Epithelial cell of esophagus (primary cell): ENCODE measurements at regions not wholly inside any gene's neighbourhood (a gene's known extent, or its start where the extent isn't known, plus 50 kb on each side); places are given as distances from the start of the nearest gene placed in this dataset.
"Not testable (repeated sequence)": the region's sequence is repeated elsewhere in the genome, so short reads cannot be mapped to it uniquely, and the experiment has no call there.

Experiments
- DNase-seq: peaks from one replicate; pipeline ENCODE4 v3.0.0; 2010; ENCODE audit warnings: low read depth
- H3K4me3 ChIP-seq: 2 replicates; pipeline ENCODE4 v1.5.1; 2011; ENCODE audit warnings: mild to moderate bottlenecking, low read length, control low read depth
- CTCF ChIP-seq: IDR thresholded peaks from 2 replicates; pipeline ENCODE4 v1.5.1; 2011; ENCODE audit warnings: low read depth, mild to moderate bottlenecking, low read length, control low read depth, inconsistent platforms; ENCODE audit not compliant: insufficient read depth; ENCODE audit errors: missing control alignments

DNA sequence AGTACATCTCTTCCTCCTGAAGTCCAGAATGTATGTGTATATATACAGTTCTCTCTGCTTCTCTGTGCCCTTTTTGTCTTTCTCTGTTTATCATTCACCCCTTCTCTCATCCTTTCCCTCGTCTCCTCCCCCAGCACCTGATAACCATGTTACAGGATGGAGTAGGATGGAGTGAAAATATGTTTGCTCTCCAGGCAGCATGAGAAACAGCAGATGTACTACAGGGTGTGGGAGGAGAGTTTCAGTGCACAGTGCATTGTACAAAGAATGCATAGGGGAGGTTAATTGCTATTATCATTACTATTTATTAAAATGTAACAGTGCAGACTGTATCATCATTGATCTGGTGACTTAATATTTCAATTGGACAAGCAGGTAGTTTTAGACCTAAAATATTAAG is 104.5 kb downstream of the MFAP3L start:
- H3K4me3 ChIP-seq, result no peak overlapping the region
- TF ChIP-seq CTCF, result no peak
- DNase-seq, result no peak

DNA sequence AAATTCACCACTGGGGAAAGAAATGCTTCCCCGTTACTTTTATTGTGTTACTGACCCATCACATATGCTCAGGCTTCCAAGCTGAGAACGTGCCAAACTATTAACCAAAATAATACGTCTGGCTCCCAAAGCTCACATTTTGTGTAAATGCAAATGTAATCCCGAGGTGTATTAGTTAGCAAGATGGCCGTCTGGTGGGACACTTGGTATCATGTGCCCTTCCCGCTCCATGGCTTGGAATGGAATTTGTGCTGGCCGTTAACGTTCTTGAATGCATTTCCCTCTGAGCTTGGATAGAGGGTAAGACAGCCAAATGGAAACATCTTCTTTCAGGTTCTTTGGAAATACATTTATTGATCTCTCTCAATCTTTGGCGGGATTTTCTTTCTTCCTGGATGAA is 105.0 kb downstream of the MFAP3L start:
- no peak overlapping the region for H3K4me3 ChIP-seq
- no peak for TF ChIP-seq CTCF
- DNase-seq, result no peak

DNA sequence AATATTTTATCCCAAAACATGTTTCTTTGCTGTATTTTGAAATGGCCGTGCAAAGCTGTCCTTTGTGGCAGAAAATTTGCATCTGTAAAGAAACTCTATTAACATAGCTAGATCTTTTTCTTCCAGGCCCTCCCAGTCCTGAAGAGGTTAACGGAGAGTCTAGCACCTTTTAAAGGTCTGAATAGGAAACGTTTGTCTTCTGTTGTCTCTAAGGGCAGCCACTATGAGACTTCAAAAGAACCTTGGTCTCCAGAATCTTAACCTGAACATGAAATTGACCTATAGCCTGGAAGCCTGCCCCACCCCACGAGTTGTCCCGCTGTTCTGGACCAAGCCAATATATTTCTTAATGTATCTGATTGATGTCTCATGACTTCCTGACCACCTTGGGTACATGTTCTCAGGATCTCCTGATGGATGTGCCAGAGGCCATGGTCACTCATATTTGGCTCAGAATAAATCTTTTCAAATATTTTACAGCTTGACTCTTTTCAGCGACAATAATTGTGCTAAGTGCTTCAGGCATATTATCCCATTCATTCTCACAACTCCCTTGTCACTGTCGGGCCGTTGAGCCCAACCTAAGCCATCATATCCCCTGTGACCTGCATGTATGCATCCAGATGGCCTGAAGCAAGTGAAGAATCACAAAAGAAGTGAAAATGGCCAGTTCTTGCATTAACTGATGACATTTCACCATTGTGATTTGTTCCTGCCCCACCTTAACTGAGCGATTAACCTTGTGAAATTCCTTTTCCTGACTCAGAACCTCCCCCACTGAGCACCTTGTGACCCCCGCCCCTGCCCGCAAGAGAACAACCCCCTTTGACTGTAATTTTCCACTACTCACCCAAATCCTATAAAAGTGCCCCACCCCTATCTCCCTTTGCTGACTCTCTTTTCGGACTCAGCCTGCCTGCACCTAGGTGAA is 106.7 kb downstream of the MFAP3L start:
- DNase-seq, H3K4me3 ChIP-seq: not testable (repeated sequence)

GRCh38 chr4:169915545-169915944 is 110.7 kb downstream of the MFAP3L start:
- H3K4me3 ChIP-seq, result no peak overlapping the region
- no peak for DNase-seq
- no peak for TF ChIP-seq CTCF

DNA sequence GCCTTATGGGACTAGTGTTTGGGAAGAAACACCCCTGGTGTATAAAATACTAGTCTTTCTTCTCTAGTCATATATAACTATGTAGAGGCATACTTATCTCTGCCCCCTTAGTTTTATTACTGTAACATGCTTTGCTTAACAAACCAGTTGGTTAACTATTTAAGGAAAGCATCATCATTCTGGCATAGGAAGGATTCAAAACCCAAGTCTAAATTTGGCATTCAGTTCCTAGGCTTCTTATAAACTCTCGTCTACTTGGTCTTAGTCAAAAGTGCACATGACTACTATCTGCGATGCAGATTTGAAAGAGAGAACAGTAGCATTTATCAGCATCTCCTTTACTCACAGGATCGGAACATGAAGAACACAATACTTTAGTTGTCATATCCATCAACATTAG is 111.3 kb downstream of the MFAP3L start:
- no peak for TF ChIP-seq CTCF
- H3K4me3 ChIP-seq, result no peak overlapping the region
- DNase-seq, result no peak

GRCh38 chr4:169912996-169913395 is 113.2 kb downstream of the MFAP3L start:
- no peak for DNase-seq

GRCh38 chr4:169909897-169910296 is 116.3 kb downstream of the MFAP3L start:
- H3K4me3 ChIP-seq, result no peak overlapping the region
- DNase-seq, result no peak
- no peak for TF ChIP-seq CTCF

More at GRCh38 chr4:169912996-169913395, 113.2 kb downstream of the MFAP3L start:
- no peak for TF ChIP-seq CTCF
- no peak overlapping the region for H3K4me3 ChIP-seq
